LNCAP (cell line): ENCODE measurements at regions not wholly inside any gene's neighbourhood (a gene's known extent, or its start where the extent isn't known, plus 50 kb on each side); places are given as distances from the start of the nearest gene placed in this dataset.

Experiments used
- TF ChIP-seq, protein P1 (sequence below): fragments of 450-650 bp; IDR thresholded peaks from 2 replicates; pipeline ENCODE4 v1.5.1; 2017; ENCODE audit warnings: mild to moderate bottlenecking

DNA sequence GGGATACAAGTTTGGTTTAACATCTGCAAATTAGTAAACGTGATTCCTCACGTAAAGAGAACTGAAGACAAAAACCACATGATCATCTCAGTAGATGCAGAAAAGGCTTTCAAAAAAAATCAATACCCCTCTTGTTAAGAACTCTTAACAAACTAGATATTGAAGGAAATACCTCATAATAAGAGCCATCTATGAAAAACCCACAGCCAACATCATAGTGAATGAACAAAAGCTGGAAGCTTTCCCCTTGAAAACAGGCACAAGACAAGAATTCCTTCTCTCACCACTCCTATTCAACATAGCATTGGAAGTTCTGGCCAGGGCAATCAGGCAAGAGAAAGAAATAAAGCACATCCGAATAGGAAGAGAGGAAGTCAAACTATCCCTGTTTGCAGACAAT, 160.5 kb downstream of the CSNK2A3 start:
- TF ChIP-seq, protein P1, sequence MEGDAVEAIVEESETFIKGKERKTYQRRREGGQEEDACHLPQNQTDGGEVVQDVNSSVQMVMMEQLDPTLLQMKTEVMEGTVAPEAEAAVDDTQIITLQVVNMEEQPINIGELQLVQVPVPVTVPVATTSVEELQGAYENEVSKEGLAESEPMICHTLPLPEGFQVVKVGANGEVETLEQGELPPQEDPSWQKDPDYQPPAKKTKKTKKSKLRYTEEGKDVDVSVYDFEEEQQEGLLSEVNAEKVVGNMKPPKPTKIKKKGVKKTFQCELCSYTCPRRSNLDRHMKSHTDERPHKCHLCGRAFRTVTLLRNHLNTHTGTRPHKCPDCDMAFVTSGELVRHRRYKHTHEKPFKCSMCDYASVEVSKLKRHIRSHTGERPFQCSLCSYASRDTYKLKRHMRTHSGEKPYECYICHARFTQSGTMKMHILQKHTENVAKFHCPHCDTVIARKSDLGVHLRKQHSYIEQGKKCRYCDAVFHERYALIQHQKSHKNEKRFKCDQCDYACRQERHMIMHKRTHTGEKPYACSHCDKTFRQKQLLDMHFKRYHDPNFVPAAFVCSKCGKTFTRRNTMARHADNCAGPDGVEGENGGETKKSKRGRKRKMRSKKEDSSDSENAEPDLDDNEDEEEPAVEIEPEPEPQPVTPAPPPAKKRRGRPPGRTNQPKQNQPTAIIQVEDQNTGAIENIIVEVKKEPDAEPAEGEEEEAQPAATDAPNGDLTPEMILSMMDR, result no peak

DNA sequence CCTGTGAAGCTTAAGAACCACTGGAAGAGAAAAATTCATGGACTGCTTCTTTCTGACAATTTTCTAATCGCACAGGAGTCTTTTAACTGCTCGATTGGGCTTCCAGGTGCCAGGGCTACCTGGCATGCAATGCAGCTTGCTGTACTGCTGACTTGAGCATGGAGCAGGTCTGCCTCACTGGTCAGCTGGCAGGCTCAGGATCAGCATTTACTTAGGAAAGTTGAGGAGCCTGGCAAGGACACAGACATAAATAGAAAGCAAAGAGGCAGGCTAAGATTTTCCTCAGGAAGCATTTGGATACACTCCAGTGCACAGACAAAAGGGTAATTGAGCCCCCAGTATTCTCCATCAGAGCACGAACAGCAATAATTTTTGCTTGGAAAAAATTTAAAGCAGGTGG, 163.5 kb downstream of the CSNK2A3 start:
- TF ChIP-seq, protein P1, result no peak

DNA sequence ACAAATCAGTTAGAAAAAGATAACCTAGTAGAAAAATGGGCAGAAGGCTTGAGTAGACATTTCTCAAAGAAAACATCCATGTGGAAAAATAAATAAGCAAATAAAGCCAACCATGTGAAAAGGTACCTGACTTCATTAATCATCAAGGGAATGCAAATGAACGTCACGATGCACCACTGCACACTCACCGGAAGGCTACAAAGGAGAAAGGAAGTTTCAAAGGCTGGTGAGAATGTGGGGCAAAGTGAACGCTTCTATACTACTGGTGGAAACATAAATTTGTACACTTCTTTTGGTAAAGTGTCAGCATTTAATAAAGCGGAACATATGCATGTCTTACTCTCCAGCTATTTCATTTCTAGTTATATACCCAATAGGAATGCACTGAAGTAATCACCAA, 166.8 kb downstream of the CSNK2A3 start:
- TF ChIP-seq, protein P1, result no peak

DNA sequence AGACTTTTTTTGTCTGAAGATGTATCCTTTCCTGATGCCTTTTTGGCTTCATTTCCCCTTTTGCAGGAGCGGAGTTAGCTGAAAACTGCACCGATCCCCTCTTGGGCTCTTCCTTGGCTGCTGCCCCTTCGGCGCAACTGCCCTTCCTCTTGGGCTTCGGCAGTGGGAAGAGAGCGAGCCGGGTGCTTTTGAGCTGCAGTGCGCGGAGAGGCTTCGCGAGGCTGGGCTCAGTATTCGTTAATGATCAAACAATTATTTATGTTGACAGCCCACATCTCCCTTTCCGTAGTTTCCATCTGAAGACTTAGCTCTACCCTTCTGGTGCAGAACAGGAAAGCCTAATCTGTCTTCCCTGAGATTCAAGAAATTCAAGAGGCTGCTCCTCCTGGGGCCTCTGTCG, 170.8 kb downstream of the CSNK2A3 start:
- TF ChIP-seq, protein P1, result no peak

DNA sequence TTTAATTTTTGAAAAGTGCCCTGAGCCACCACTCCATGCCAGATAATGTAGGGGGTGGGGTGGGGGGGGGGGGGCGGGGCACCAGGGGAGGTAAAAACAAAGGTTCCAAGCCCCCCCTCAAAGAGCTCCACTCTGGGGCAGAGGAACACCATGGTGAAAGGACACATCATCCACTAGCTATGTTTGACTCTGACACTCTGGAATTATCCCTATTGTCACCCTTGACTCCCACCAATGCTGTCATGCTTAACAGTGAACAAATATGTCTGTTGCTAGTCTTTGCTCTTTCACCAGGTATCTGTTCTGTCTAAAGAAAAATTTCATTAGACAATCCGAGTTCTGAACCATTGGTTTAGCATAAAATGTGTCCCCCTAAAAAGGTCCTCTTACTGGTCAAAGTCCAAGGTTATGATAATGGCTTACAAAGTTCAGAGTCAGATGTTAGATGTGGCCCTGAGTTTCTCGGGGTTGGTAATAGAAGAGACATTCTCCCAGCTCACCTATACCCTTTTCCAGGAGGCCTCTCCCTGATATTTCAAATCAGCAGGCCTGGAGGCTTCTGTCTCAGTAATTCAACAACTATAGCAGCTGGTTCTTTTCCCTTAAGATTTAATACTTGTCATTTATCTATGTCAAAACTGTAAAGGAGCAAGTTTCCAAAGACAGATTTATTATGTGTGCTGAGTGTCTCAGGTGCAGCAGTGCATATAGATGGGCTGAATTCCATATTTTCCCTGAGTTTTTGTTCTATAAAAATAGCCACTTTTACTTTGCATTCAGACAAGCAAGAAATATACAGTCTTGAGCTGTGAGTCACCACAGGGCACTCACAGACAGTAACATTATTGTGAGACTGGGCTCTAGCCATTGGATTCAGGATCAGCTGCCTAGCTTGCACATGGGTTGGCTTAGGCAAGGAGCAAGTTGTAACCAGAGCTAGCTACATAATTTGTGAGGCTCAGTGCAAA, 174.1 kb downstream of the CSNK2A3 start:
- TF ChIP-seq, protein P1, result no peak

DNA sequence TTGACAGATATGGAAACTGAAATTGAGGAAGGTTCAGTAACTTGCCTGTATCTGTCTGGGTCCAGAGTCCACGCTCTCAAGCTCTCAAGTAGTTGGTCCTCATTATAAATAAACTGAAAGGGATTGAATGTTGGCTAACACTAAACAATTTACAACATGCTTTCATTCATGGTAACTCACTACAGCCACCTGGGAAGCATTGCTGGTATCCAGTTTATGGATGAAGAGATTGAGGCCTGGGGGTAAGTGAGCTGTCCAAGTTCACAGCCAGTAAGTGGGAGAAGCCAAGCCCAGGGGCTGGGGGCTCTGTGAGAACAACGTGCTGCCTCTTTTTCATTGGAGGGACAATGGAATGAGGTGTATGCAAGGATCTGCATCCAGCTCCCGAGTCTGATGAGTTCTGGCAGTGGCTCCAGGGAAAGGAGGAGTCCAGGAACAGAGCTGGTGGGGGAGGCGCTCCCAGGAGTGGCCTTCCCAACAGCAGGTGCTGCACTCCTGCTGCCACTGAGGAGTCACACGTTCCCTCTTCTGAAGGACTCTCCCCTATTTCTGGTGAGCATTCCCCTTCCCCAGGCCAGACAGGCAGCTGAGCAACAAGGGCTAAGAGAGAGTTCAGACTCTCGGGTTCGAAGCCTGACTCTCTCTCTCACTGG, 175.8 kb downstream of the CSNK2A3 start:
- TF ChIP-seq, protein P1, result no peak

DNA sequence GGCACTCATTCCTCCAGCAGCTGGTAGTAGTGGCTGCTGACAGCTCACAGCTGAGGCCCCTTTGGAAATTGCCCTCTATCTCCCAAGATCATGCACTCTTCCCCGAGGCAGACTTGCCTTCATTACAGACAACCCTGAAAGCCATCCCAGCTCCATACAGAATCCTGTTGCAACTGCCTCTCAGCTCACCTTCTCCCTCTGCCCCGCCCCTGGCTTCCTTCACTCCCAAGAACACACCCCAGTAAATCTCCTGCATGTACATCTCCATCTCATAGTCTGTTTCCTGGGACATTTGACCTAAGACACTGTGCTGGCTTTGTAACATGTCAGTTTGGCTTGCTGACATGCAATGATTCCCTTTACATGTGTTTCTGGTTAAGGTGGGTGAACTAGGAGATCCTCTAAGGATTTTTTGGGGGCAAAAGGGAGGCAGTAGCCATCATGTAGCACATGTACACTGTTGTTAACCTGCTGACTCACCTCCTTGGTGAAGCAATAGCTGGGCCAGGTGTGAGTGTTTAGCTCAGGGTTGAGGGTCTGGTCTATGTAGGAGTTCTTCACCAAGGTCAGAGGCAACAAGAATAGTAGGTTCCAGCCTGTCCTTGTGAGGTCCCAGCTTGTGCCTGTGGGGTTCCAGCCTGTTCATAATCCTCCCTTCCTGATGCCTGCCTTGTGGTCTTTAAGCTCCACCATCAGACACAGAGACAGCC, 179.6 kb downstream of the CSNK2A3 start:
- TF ChIP-seq, protein P1, result no peak
